GM12873 (cell line): ENCODE measurements at regions not wholly inside any gene's neighbourhood (a gene's known extent, or its start where the extent isn't known, plus 50 kb on each side); places are given as distances from the start of the nearest gene placed in this dataset.

Experiments
- TF ChIP-seq, protein P1 (sequence below): IDR thresholded peaks from 2 replicates; pipeline ENCODE4 v1.5.1; 2012; ENCODE audit warnings: low read depth, mild to moderate bottlenecking, moderate library complexity, low read length, control low read depth; ENCODE audit not compliant: insufficient read depth; ENCODE audit errors: missing control alignments

DNA sequence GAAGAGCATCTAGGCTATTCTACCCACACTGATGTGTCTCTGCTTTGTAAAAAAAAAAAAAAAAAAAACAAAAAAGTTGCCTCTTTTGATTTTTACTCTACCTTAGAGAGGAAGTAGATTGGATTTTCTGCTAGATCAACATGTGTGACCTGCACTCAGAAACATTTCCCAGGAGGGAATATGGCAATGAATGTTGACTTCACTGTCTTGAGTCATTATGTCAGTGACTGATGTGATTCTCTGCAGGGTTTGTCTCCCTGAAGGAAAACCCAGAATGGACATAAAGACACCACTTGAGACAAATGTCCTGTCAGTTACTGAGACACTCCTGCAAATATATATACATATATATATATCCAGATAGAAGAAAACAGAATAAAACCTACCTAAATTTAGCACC, 370.3 kb downstream of the BMPER start:
- TF ChIP-seq, protein P1, sequence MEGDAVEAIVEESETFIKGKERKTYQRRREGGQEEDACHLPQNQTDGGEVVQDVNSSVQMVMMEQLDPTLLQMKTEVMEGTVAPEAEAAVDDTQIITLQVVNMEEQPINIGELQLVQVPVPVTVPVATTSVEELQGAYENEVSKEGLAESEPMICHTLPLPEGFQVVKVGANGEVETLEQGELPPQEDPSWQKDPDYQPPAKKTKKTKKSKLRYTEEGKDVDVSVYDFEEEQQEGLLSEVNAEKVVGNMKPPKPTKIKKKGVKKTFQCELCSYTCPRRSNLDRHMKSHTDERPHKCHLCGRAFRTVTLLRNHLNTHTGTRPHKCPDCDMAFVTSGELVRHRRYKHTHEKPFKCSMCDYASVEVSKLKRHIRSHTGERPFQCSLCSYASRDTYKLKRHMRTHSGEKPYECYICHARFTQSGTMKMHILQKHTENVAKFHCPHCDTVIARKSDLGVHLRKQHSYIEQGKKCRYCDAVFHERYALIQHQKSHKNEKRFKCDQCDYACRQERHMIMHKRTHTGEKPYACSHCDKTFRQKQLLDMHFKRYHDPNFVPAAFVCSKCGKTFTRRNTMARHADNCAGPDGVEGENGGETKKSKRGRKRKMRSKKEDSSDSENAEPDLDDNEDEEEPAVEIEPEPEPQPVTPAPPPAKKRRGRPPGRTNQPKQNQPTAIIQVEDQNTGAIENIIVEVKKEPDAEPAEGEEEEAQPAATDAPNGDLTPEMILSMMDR = no peak

- TF ChIP-seq, protein P1 = no peak
Observed at GRCh38 chr7:34277016-34277802, 371.9 kb downstream of the BMPER start.

- TF ChIP-seq, protein P1 = no peak
Observed at GRCh38 chr7:34277803-34278199, 372.5 kb downstream of the BMPER start.

DNA sequence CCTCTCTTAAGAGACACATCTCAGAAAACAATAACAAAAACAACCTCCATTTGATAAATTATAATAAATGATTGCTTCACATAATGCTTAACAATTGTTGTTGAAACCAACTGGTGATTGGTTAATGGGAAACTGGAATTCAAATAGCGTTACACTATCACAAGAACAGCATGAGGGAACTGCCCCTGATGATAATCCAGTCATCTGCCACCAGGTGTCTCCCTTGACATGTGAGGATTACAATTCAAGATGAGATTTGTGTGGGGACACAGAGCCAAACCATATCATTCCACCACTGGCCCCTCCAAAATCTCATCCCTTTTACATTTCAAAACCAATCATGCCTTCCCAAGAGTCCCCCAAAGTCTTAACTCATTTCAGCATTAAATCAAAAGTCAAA, 375.9 kb downstream of the BMPER start:
- TF ChIP-seq, protein P1 = no peak

- TF ChIP-seq, protein P1 = no peak
Observed at GRCh38 chr7:34282271-34282670, 375.7 kb upstream of the NPSR1 start.

GRCh38 chr7:34296663-34297062, 361.4 kb upstream of the NPSR1 start:
- TF ChIP-seq, protein P1 = no peak

DNA sequence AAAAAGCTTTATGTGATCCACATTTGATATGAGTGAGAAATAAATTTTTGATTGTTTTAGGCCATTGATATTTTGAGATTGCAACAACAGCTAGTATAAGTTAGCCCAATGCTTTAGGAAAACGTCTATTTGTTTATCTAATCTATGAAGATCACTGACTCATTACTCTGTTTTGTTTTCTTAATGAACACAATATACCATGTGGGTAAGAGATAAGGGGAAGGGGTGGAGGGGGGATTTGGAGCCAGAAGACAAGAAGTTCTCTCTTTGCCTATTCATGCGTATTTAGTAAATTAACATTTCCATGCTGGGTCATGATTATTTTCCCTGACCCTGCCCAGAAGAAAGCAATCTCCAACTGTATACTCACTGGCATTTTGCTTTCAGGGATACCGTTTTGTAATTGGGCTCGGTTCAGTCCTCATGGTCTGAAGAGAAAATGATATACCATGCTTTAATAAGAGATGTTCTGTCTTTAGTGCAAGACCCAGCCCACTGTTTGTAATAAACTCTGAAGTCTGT, 359.5 kb upstream of the NPSR1 start:
- TF ChIP-seq, protein P1 = no peak
